HEK293 (cell line): ENCODE measurements at regions not wholly inside any gene's neighbourhood (a gene's known extent, or its start where the extent isn't known, plus 50 kb on each side); places are given as distances from the start of the nearest gene placed in this dataset.

Experiments
- CTCF ChIA-PET: fragments of 350-600 bp; formaldehyde crosslinking; extraction: SDS; loops from one replicate; lab custom pipeline; 2021; ENCODE audit warnings: antibody characterized with exemption; lab: Yijun Ruan, JAX
- POLR2A ChIA-PET: fragments of 300-600 bp; formaldehyde crosslinking; extraction: SDS; loops from one replicate; lab custom pipeline; 2020; ENCODE audit warnings: antibody characterized with exemption, inconsistent platforms; lab: Yijun Ruan, JAX
- H3K27ac ChIP-seq: fragments of 200-500 bp; sonication (Bioruptor generic); 2 replicates; pipeline ENCODE4 v1.5.1; 2014; ENCODE audit warnings: low read depth, low read length, control low read depth, inconsistent platforms; ENCODE audit errors: extremely low read depth
- H3K36me3 ChIP-seq, 2 experiments: fragments of 200-500 bp in 1 of 2; sonication (Bioruptor generic) in 1 of 2; 1 replicate in 1 of 2; 2 replicates in 1 of 2; pipeline ENCODE4 v1.5.1; 2014 to 2017; ENCODE audit warnings: inconsistent platforms in 2 of 2, low read length in 2 of 2; ENCODE audit not compliant: control insufficient read depth in 2 of 2, insufficient read depth in 1 of 2
- H3K4me1 ChIP-seq: fragments of 200-500 bp; sonication (Bioruptor generic); 2 replicates; pipeline ENCODE4 v1.5.1; 2014; ENCODE audit warnings: mild to moderate bottlenecking, low read length, inconsistent platforms; ENCODE audit not compliant: control insufficient read depth, insufficient read depth
- H3K4me3 ChIP-seq: 2 replicates; pipeline ENCODE4 v1.5.1; 2011; ENCODE audit warnings: low read depth, mild to moderate bottlenecking, control low read depth, low read length, moderate library complexity
- H3K9me3 ChIP-seq: fragments of 200-500 bp; sonication (Bioruptor generic); 2 replicates; pipeline ENCODE4 v1.5.1; 2014; ENCODE audit warnings: low read depth, low read length, inconsistent platforms; ENCODE audit not compliant: control insufficient read depth, insufficient read depth
- GLIS2 ChIP-seq: fragments of 450-650 bp; formaldehyde crosslinking; IDR thresholded peaks from 2 replicates; pipeline ENCODE4 v1.5.1; 2016; ENCODE audit warnings: missing biosample characterization, missing genetic modification characterization
- KLF10 ChIP-seq: fragments of 450-650 bp; IDR thresholded peaks from 2 replicates; pipeline ENCODE4 v1.5.1; 2018; ENCODE audit warnings: missing biosample characterization, mild to moderate bottlenecking, missing genetic modification characterization
- MZF1 ChIP-seq: fragments of 450-650 bp; formaldehyde crosslinking; IDR thresholded peaks from 2 replicates; pipeline ENCODE4 v1.5.1; 2017; ENCODE audit warnings: missing biosample characterization, missing genetic modification characterization, borderline replicate concordance
- PRDM2 ChIP-seq: fragments of 450-650 bp; formaldehyde crosslinking; IDR thresholded peaks from 2 replicates; pipeline ENCODE4 v1.5.1; 2016; ENCODE audit warnings: missing biosample characterization, missing genetic modification characterization, borderline replicate concordance
- SP2 ChIP-seq: fragments of 450-650 bp; formaldehyde crosslinking; IDR thresholded peaks from 2 replicates; pipeline ENCODE4 v1.5.1; 2016; ENCODE audit warnings: missing biosample characterization, missing genetic modification characterization
- SP3 ChIP-seq: fragments of 450-650 bp; formaldehyde crosslinking; IDR thresholded peaks from 2 replicates; pipeline ENCODE4 v1.5.1; 2016; ENCODE audit warnings: missing biosample characterization, missing genetic modification characterization
- WT1 ChIP-seq: fragments of 450-650 bp; formaldehyde crosslinking; IDR thresholded peaks from 2 replicates; pipeline ENCODE4 v1.5.1; 2016; ENCODE audit warnings: missing biosample characterization, missing genetic modification characterization
- ZBTB21 ChIP-seq: fragments of 450-650 bp; formaldehyde crosslinking; IDR thresholded peaks from 2 replicates; pipeline ENCODE4 v1.5.1; 2017; ENCODE audit warnings: missing biosample characterization, missing genetic modification characterization
- ZBTB48 ChIP-seq: fragments of 450-650 bp; formaldehyde crosslinking; IDR thresholded peaks from 2 replicates; pipeline ENCODE4 v1.5.1; 2016; ENCODE audit warnings: missing biosample characterization, missing genetic modification characterization
- ZEB2 ChIP-seq: fragments of 450-650 bp; formaldehyde crosslinking; IDR thresholded peaks from 2 replicates; pipeline ENCODE4 v1.5.1; 2016; ENCODE audit warnings: missing biosample characterization, missing genetic modification characterization
- ZNF223 ChIP-seq: fragments of 450-650 bp; formaldehyde crosslinking; IDR thresholded peaks from 2 replicates; pipeline ENCODE4 v1.5.1; 2016; ENCODE audit warnings: missing biosample characterization, missing genetic modification characterization
- ZNF239 ChIP-seq: fragments of 450-650 bp; formaldehyde crosslinking; IDR thresholded peaks from 2 replicates; pipeline ENCODE4 v1.5.1; 2016; ENCODE audit warnings: missing biosample characterization, missing genetic modification characterization
- ZNF266 ChIP-seq: fragments of 450-650 bp; formaldehyde crosslinking; IDR thresholded peaks from 2 replicates; pipeline ENCODE4 v1.5.1; 2016; ENCODE audit warnings: missing biosample characterization, missing genetic modification characterization, low read depth
- ZNF398 ChIP-seq: fragments of 450-650 bp; formaldehyde crosslinking; IDR thresholded peaks from 2 replicates; pipeline ENCODE4 v1.5.1; 2017; ENCODE audit warnings: missing biosample characterization, missing genetic modification characterization
- ZNF426 ChIP-seq: fragments of 450-650 bp; formaldehyde crosslinking; IDR thresholded peaks from 2 replicates; pipeline ENCODE4 v1.5.1; 2017; ENCODE audit warnings: missing biosample characterization, missing genetic modification characterization, mild to moderate bottlenecking, inconsistent platforms, moderate library complexity
- ZNF560 ChIP-seq: fragments of 450-650 bp; formaldehyde crosslinking; IDR thresholded peaks from 2 replicates; pipeline ENCODE4 v1.5.1; 2017; ENCODE audit warnings: missing biosample characterization, missing genetic modification characterization, borderline replicate concordance
- ZNF600 ChIP-seq: fragments of 450-650 bp; formaldehyde crosslinking; IDR thresholded peaks from 2 replicates; pipeline ENCODE4 v1.5.1; 2016; ENCODE audit warnings: missing biosample characterization, missing genetic modification characterization
- ZNF610 ChIP-seq: fragments of 450-650 bp; formaldehyde crosslinking; IDR thresholded peaks from 2 replicates; pipeline ENCODE4 v1.5.1; 2016; ENCODE audit warnings: missing biosample characterization, missing genetic modification characterization, borderline replicate concordance
- ZNF621 ChIP-seq: fragments of 450-650 bp; formaldehyde crosslinking; IDR thresholded peaks from 2 replicates; pipeline ENCODE4 v1.5.1; 2017; ENCODE audit warnings: missing biosample characterization, missing genetic modification characterization
- ZNF704 ChIP-seq: fragments of 450-650 bp; formaldehyde crosslinking; IDR thresholded peaks from 2 replicates; pipeline ENCODE4 v1.5.1; 2016; ENCODE audit warnings: missing biosample characterization, missing genetic modification characterization
- ZSCAN18 ChIP-seq: fragments of 450-650 bp; formaldehyde crosslinking; IDR thresholded peaks from 2 replicates; pipeline ENCODE4 v1.5.1; 2016; ENCODE audit warnings: missing biosample characterization, missing genetic modification characterization

- no peak for TF ChIP-seq ZNF398 (tag by site-specific recombination)
- no peak for TF ChIP-seq ZNF426 (tag by site-specific recombination)
- no peak for TF ChIP-seq ZNF600 (tag by site-specific recombination)
- no peak for TF ChIP-seq PRDM2 (tag by site-specific recombination)
- no peak for TF ChIP-seq ZNF223 (tag by site-specific recombination)
- no peak for TF ChIP-seq ZSCAN18 (tag by site-specific recombination)
- TF ChIP-seq ZNF239 (tag by site-specific recombination) = no peak
Measured at GRCh38 chr12:81815611-81816010, 56.5 kb upstream of the PPFIA2 start (continued).

GRCh38 chr12:81811778-81812125 lies 52.6 kb upstream of the PPFIA2 start:
- Histone ChIP-seq H3K9me3 (no peaks in the 10 kb centered on the region), H3K27ac (no peak overlapping the region), H3K36me3 (no peaks in the 10 kb centered on the region), H3K4me1 (no peaks in the 10 kb centered on the region), H3K4me3 (no peak overlapping the region)
- CTCF ChIA-PET = no interaction called here
- POLR2A ChIA-PET = no interaction called here
- TF ChIP-seq ZBTB48 (no peak), ZNF610 (tag by site-specific recombination) (no peak), SP3 (tag by site-specific recombination) (no peak), ZNF560 (tag by site-specific recombination) (no peak), KLF10 (tag by site-specific recombination) (no peak), GLIS2 (tag by site-specific recombination) (no peak), ZNF621 (tag by site-specific recombination) (no peak), ZEB2 (tag by site-specific recombination) (no peak), SP2 (tag by site-specific recombination) (no peak), WT1 (tag by site-specific recombination) (no peak), MZF1 (tag by site-specific recombination) (no peak), ZBTB21 (tag by site-specific recombination) (no peak), ZNF704 (tag by site-specific recombination) (no peak), PRDM2 (tag by site-specific recombination) (no peak), ZNF266 (tag by site-specific recombination) (no peak)
